GM23248 (cell line): ENCODE measurements at regions not wholly inside any gene's neighbourhood (a gene's known extent, or its start where the extent isn't known, plus 50 kb on each side); places are given as distances from the start of the nearest gene placed in this dataset.

ENCODE experiments used
- DNase-seq: peaks from one replicate; pipeline ENCODE4 v3.0.0-alpha.2; 2015
- H2AFZ ChIP-seq: fragments of 200-600 bp; sonication (generic); 2 replicates; pipeline ENCODE4 v1.6.1; 2016; ENCODE audit warnings: antibody characterized with exemption
- H3F3A ChIP-seq: fragments of 200-600 bp; sonication (generic); 2 replicates; pipeline ENCODE4 v1.6.1; 2016; ENCODE audit warnings: mild to moderate bottlenecking, antibody characterized with exemption, mixed run types; ENCODE audit not compliant: insufficient read depth
- H3K27ac ChIP-seq: fragments of 200-600 bp; sonication (generic); 2 replicates; pipeline ENCODE4 v1.5.1; 2016; ENCODE audit warnings: mild to moderate bottlenecking
- H3K27me3 ChIP-seq: fragments of 200-600 bp; sonication (generic); replicated peaks from 2 replicates; pipeline ENCODE4 v1.6.1; 2016; ENCODE audit warnings: mild to moderate bottlenecking; ENCODE audit not compliant: insufficient read depth
- H3K36me3 ChIP-seq: fragments of 200-600 bp; sonication (generic); 2 replicates; pipeline ENCODE4 v1.6.1; 2016; ENCODE audit warnings: low read depth, mild to moderate bottlenecking
- H3K4me1 ChIP-seq: fragments of 200-600 bp; sonication (generic); 2 replicates; pipeline ENCODE4 v1.6.1; 2016; ENCODE audit warnings: mild to moderate bottlenecking; ENCODE audit not compliant: insufficient read depth
- H3K4me2 ChIP-seq: fragments of 200-600 bp; sonication (generic); one replicate; pipeline ENCODE4 v1.6.1; 2016; ENCODE audit warnings: mild to moderate bottlenecking; ENCODE audit not compliant: unreplicated experiment
- H3K4me3 ChIP-seq: fragments of 200-600 bp; sonication (generic); 2 replicates; pipeline ENCODE4 v1.5.1; 2016; ENCODE audit warnings: mild to moderate bottlenecking
- H3K79me2 ChIP-seq: fragments of 200-600 bp; sonication (generic); 2 replicates; pipeline ENCODE4 v1.6.1; 2016; ENCODE audit warnings: mild to moderate bottlenecking; ENCODE audit not compliant: insufficient read depth
- H3K9ac ChIP-seq: fragments of 200-600 bp; sonication (generic); 2 replicates; pipeline ENCODE4 v1.6.1; 2016; ENCODE audit warnings: mild to moderate bottlenecking
- H3K9me2 ChIP-seq: fragments of 200-600 bp; sonication (generic); 2 replicates; pipeline ENCODE4 v1.6.1; 2016; ENCODE audit warnings: mixed run types, mild to moderate bottlenecking, moderate library complexity; ENCODE audit not compliant: insufficient read depth
- H3K9me3 ChIP-seq: fragments of 200-600 bp; sonication (generic); one replicate; pipeline ENCODE4 v1.6.1; 2017; ENCODE audit warnings: low read depth
- H4K20me1 ChIP-seq: fragments of 200-600 bp; sonication (generic); 2 replicates; pipeline ENCODE4 v1.6.0; 2016; ENCODE audit not compliant: insufficient read depth
- EZH2 ChIP-seq: fragments of 200-600 bp; sonication (generic); IDR thresholded peaks from 2 replicates; pipeline ENCODE4 v1.6.1; 2018; ENCODE audit warnings: antibody characterized with exemption, mild to moderate bottlenecking; ENCODE audit not compliant: insufficient read depth, poor library complexity, severe bottlenecking
- EZH2phosphoT487 ChIP-seq: fragments of 200-600 bp; sonication (generic); IDR thresholded peaks from 2 replicates; pipeline ENCODE4 v1.6.1; 2018; ENCODE audit warnings: antibody characterized with exemption, moderate library complexity, mild to moderate bottlenecking, low read depth; ENCODE audit not compliant: insufficient read depth
- WGBS, 2 experiments: methylation state at CpG; one replicate each; pipeline ENCODE4 v1.1.6; 2015 to 2017; ENCODE audit warnings: low lambda C conversion rate in 2 of 2, low coverage in 1 of 2; ENCODE audit errors: missing lambda C conversion rate in 2 of 2; 5-methylcytosine and 5-hydroxymethylcytosine counted together
- in situ Hi-C: fragments of 300-500 bp; cut with MboI; formaldehyde crosslinking; loops from 2 replicates; pipeline ENCODE4 v1.15.0; 2020

- H3K4me3 ChIP-seq = no peak overlapping the region
- TF ChIP-seq EZH2phosphoT487 (no peak), EZH2 (no peak)
- no peak overlapping the region for H2AFZ ChIP-seq
- H3K9ac ChIP-seq = no peak overlapping the region
- 39 to 41% methylated on average over 5 of the region's 5 CpGs for WGBS, 2 experiments
- H3K27me3 ChIP-seq = no peaks in the 10 kb centered on the region
- DNase-seq = no peak
- H3K9me3 ChIP-seq = no peaks in the 10 kb centered on the region
- no peak overlapping the region for H3K27ac ChIP-seq
- no peaks in the 10 kb centered on the region for H3K36me3 ChIP-seq
- H3K4me1 ChIP-seq = no peaks in the 10 kb centered on the region
- H4K20me1 ChIP-seq = no peaks in the 10 kb centered on the region
- H3K4me2 ChIP-seq = no peak overlapping the region
- in situ Hi-C loops = no loop called here
- H3K79me2 ChIP-seq = no peaks in the 10 kb centered on the region
- H3F3A ChIP-seq = no peaks in the 10 kb centered on the region
- H3K9me2 ChIP-seq = no peaks in the 10 kb centered on the region
Observed at GRCh38 chr4:14644580-14645282, 357.6 kb upstream of the CPEB2 start.

- Histone ChIP-seq H2AFZ (no peak overlapping the region), H3K27ac (no peak overlapping the region), H4K20me1 (no peaks in the 10 kb centered on the region), H3K27me3 (no peaks in the 10 kb centered on the region), H3K9ac (no peak overlapping the region), H3K36me3 (no peaks in the 10 kb centered on the region), H3K4me1 (no peaks in the 10 kb centered on the region), H3K9me2 (no peaks in the 10 kb centered on the region), H3F3A (no peaks in the 10 kb centered on the region), H3K4me2 (no peak overlapping the region), H3K9me3 (no peaks in the 10 kb centered on the region), H3K79me2 (no peaks in the 10 kb centered on the region), H3K4me3 (no peak overlapping the region)
- 0 to 4% methylated on average over 1 of the region's 1 CpG for WGBS, 2 experiments
- TF ChIP-seq EZH2phosphoT487 (no peak), EZH2 (no peak)
- no peak for DNase-seq
- in situ Hi-C loops = no loop called here
Observed at GRCh38 chr4:14646831-14647230, 355.4 kb upstream of the CPEB2 start.

GRCh38 chr4:14650127-14650526, 352.2 kb upstream of the CPEB2 start:
- peak; percentile 7 for DNase-seq
- Histone ChIP-seq H3K9me3 (no peaks in the 10 kb centered on the region), H3K36me3 (no peaks in the 10 kb centered on the region), H3K9me2 (no peaks in the 10 kb centered on the region), H3K4me3 (no peak overlapping the region), H3K27ac (no peak overlapping the region), H3K79me2 (no peaks in the 10 kb centered on the region), H4K20me1 (no peaks in the 10 kb centered on the region), H2AFZ (no peak overlapping the region), H3K27me3 (no peaks in the 10 kb centered on the region), H3K4me2 (no peak overlapping the region), H3K4me1 (no peaks in the 10 kb centered on the region), H3F3A (no peaks in the 10 kb centered on the region), H3K9ac (no peak overlapping the region)
- in situ Hi-C loops = no loop called here
- TF ChIP-seq EZH2 (no peak), EZH2phosphoT487 (no peak)
- 29 to 53% methylated on average over 2 of the region's 2 CpGs for WGBS, 2 experiments

DNA sequence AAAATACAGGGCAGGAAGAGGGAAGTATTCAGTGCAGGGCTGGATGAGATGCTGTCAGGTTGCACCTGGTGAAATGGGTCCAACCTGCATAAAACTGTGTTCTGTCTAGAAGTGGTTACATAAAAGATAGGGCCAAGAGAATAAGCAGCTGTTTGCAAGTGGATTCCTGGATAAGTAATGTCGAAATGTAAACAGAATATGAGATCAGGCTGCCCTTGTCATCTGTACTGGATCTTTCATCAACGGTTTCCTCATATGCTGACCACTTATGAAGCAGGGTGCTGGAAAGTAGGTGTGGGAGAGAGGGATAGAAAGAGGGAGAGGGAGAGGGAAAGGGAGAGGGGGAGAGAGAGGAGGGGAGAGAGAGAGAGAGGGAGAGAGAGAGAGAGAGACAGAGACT, 349.8 kb upstream of the CPEB2 start:
- Histone ChIP-seq H3K79me2 (no peaks in the 10 kb centered on the region), H3K27ac (no peak overlapping the region), H2AFZ (no peak overlapping the region), H3K27me3 (no peaks in the 10 kb centered on the region), H3K4me2 (no peak overlapping the region), H3F3A (no peaks in the 10 kb centered on the region), H4K20me1 (no peaks in the 10 kb centered on the region), H3K4me1 (no peaks in the 10 kb centered on the region), H3K4me3 (no peak overlapping the region), H3K9ac (no peak overlapping the region), H3K36me3 (no peaks in the 10 kb centered on the region), H3K9me2 (no peaks in the 10 kb centered on the region), H3K9me3 (no peaks in the 10 kb centered on the region)
- in situ Hi-C loops = no loop called here
- DNase-seq = no peak
- 7 to 9% methylated on average over 2 of the region's 2 CpGs for WGBS, 2 experiments
- TF ChIP-seq EZH2phosphoT487 = no peak
- TF ChIP-seq EZH2 = no peak
